Smooth muscle cell (in vitro differentiated cells): ENCODE measurements at regions not wholly inside any gene's neighbourhood (a gene's known extent, or its start where the extent isn't known, plus 50 kb on each side); places are given as distances from the start of the nearest gene placed in this dataset.

Experiments used
- DNase-seq: peaks from one replicate; lab custom pipeline; 2025; ENCODE audit not compliant: unreplicated experiment; lab: John Stamatoyannopoulos, UW
- H2AFZ ChIP-seq: fragments of 200-600 bp; sonication (generic); 2 replicates; pipeline ENCODE4 v1.6.0; 2016; ENCODE audit warnings: antibody characterized with exemption, low read depth, mild to moderate bottlenecking
- H3F3A ChIP-seq: fragments of 200-600 bp; sonication (generic); 2 replicates; pipeline ENCODE4 v1.6.0; 2017; ENCODE audit warnings: antibody characterized with exemption, low read depth
- H3K27ac ChIP-seq: fragments of 200-600 bp; sonication (generic); 2 replicates; pipeline ENCODE4 v1.5.1; 2016; ENCODE audit warnings: low read depth, mild to moderate bottlenecking
- H3K27me3 ChIP-seq: fragments of 200-600 bp; sonication (generic); 2 replicates; pipeline ENCODE4 v1.6.1; 2016; ENCODE audit warnings: low read depth, mild to moderate bottlenecking
- H3K36me3 ChIP-seq: fragments of 200-600 bp; sonication (generic); 2 replicates; pipeline ENCODE4 v1.5.1; 2016; ENCODE audit warnings: low read depth
- H3K4me1 ChIP-seq: fragments of 200-600 bp; sonication (generic); 2 replicates; pipeline ENCODE4 v1.5.1; 2016; ENCODE audit warnings: low read depth
- H3K4me2 ChIP-seq: fragments of 200-600 bp; sonication (generic); 2 replicates; pipeline ENCODE4 v1.6.0; 2016; ENCODE audit warnings: mild to moderate bottlenecking
- H3K4me3 ChIP-seq: fragments of 200-600 bp; sonication (generic); 2 replicates; pipeline ENCODE4 v1.5.1; 2016; ENCODE audit warnings: mild to moderate bottlenecking
- H3K79me2 ChIP-seq: fragments of 200-600 bp; sonication (generic); 2 replicates; pipeline ENCODE4 v1.6.0; 2016; ENCODE audit warnings: low read depth, mild to moderate bottlenecking
- H3K9ac ChIP-seq: fragments of 200-600 bp; sonication (generic); 2 replicates; pipeline ENCODE4 v1.6.0; 2016; ENCODE audit warnings: low read depth
- H3K9me3 ChIP-seq: fragments of 200-600 bp; sonication (generic); replicated peaks from 2 replicates; pipeline ENCODE4 v1.5.1; 2016; ENCODE audit warnings: low read depth
- H4K20me1 ChIP-seq: fragments of 200-600 bp; sonication (generic); 2 replicates; pipeline ENCODE4 v1.6.0; 2016; ENCODE audit warnings: low read depth
- CTCF ChIP-seq: fragments of 200-600 bp; sonication (generic); IDR thresholded peaks from 2 replicates; pipeline ENCODE4 v1.5.1; 2017; ENCODE audit warnings: borderline replicate concordance, mild to moderate bottlenecking, antibody characterized with exemption; ENCODE audit not compliant: insufficient read depth, poor library complexity, severe bottlenecking
- WGBS: methylation state at CpG from one replicate; pipeline ENCODE4 v1.1.7; 2016; ENCODE audit warnings: low lambda C conversion rate; 5-methylcytosine and 5-hydroxymethylcytosine counted together

- H4K20me1 ChIP-seq: no peaks in the 10 kb centered on the region
- no peaks in the 10 kb centered on the region for H3K79me2 ChIP-seq
- H3K27ac ChIP-seq: no peak overlapping the region
- no peaks in the 10 kb centered on the region for H3F3A ChIP-seq
- no peak for DNase-seq
- H3K4me1 ChIP-seq: no peaks in the 10 kb centered on the region
- H3K9ac ChIP-seq: no peak overlapping the region
- no peaks in the 10 kb centered on the region for H3K9me3 ChIP-seq
- peak overlapping the region; percentile 2 for H3K4me2 ChIP-seq
- WGBS: 70% methylated on average over 8 of the region's 8 CpGs
- no peak overlapping the region for H2AFZ ChIP-seq
- no peak for TF ChIP-seq CTCF
- H3K27me3 ChIP-seq: no peaks in the 10 kb centered on the region
- no peak overlapping the region for H3K4me3 ChIP-seq
- no peaks in the 10 kb centered on the region for H3K36me3 ChIP-seq
These were observed 194.7 kb downstream of the BCL11B start for GRCh38 chr14:99077076-99077843.

- Histone ChIP-seq H3K36me3 (no peaks in the 10 kb centered on the region), H3K4me3 (no peak overlapping the region), H3K4me2 (no peak overlapping the region), H4K20me1 (no peaks in the 10 kb centered on the region), H3K9me3 (no peaks in the 10 kb centered on the region), H3K9ac (no peak overlapping the region), H3K4me1 (no peaks in the 10 kb centered on the region), H3F3A (no peaks in the 10 kb centered on the region), H3K27me3 (no peaks in the 10 kb centered on the region), H2AFZ (no peak overlapping the region), H3K79me2 (no peaks in the 10 kb centered on the region), H3K27ac (no peak overlapping the region)
- DNase-seq: no peak
- TF ChIP-seq CTCF: no peak
- 93% methylated on average over 6 of the region's 6 CpGs for WGBS
These were observed 194.2 kb downstream of the BCL11B start for GRCh38 chr14:99077844-99078236.

- Histone ChIP-seq H3K36me3 (no peaks in the 10 kb centered on the region), H3K4me1 (no peaks in the 10 kb centered on the region), H3K27me3 (no peaks in the 10 kb centered on the region), H3K9ac (no peak overlapping the region), H3K4me2 (no peak overlapping the region), H3K4me3 (no peak overlapping the region), H3K79me2 (no peaks in the 10 kb centered on the region), H3K9me3 (no peaks in the 10 kb centered on the region), H3K27ac (no peak overlapping the region), H3F3A (no peaks in the 10 kb centered on the region), H2AFZ (no peak overlapping the region), H4K20me1 (no peaks in the 10 kb centered on the region)
- WGBS: 90% methylated on average over 7 of the region's 7 CpGs
- DNase-seq: no peak
- TF ChIP-seq CTCF: no peak
These were observed 193.6 kb downstream of the BCL11B start for GRCh38 chr14:99078426-99078825.
